ENCODE measurements at regions not wholly inside any gene's neighbourhood (a gene's known extent, or its start where the extent isn't known, plus 50 kb on each side); places are given as distances from the start of the nearest gene placed in this dataset.
"Not testable (repeated sequence)": the region's sequence is repeated elsewhere in the genome, so short reads cannot be mapped to it uniquely, and the experiment has no call there.

- DNase-seq (ENCODE audit: low read depth in 2 of 2): no peak
These were observed 69.3 kb downstream of the SHANK2 start for GRCh38 chr11:71182791-71183677.

DNA sequence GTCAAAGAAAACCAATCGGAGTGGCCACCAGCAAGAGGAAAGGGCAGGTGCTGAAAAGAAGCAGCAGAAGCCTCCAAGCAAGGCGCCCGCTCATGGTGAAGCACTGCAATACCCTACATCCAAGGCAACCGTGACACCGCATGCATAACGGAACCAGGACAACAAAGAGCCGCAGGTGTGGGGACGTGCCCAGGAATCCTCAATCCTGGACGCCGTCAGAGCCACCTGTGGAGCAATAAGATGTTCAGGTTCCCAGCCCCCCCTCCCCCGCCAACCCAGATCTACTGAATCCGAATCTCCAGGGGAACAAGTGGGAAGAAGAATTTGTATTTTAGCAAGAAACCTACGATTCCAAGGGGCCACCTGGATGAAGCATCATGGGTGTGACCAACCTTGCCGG lies 70.8 kb downstream of the SHANK2 start:
- DNase-seq (ENCODE audit: low read depth in 2 of 2): no peak

DNA sequence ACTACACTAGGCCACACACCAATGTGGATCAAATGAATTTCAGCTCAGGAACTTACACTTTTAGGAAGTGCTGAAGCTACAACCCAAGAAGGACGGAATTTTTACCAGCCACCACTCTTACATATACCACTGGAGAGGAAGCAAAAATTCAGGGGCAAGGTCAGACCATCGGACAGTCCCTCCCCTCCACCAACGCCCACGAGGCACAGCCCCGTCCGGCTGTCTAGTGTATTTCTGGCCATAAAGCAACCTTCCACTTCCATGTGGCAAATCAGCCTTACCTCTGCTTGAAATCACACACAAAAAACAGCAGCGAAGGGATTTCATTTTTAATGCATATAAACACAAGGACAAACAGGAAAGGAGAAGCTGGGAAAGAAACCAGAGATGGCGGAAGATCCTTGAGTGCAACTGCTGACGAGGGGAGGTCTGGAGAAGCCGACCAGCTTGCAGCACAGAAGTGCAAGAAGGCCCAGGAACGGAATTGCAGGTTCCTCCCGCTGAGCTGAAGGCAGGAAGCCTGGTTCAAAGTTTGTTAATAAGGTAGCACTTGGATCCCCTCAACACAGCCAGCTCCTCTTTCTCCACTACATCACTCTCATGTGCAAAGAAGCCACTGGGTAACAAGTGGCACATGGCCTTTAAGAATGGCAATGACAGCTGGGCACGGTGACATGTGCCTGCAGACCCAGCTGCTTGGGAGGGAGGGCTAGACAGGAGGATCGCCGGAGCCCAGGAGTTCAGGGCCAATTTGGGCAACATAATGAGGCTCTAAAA lies 71.5 kb downstream of the SHANK2 start:
- no peak for DNase-seq (ENCODE audit: low read depth in 2 of 2)

DNA sequence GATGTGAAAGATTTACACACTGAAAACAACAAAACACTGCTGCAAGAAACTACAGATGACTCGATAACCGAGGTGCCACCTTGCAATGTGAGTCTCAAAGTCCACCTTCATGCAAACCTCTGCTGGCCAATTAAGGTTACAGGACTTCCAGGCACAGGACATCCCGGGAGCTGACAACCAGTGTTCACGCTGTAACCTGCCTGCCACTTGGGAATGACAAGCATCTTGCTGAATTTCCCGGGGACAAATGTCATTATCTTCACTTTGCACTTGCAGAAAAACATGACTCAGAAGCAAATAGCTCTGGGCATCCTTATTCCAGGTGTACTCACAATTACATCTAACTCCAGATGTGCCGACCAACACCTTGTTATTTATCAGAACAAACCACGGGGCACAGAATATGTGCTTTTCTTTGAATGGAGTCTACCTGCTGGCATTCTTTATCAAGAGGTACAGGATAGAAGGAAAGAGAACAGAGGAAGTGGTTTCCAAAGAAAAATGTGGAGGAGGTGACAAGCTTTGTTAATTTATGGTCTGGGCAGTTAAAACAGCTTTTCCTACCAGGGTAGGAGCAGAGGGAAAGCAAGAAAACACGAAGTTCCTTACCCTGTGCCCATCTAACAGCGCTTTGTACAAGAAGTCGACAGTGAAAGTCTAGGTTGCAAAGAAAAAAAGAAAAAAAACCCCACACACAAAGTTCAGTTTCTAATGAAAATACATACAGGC lies 72.3 kb downstream of the SHANK2 start:
- DNase-seq (ENCODE audit: low read depth in 2 of 2): no peak

GRCh38 chr11:71178076-71178475 lies 74.3 kb downstream of the SHANK2 start:
- no peak for DNase-seq (ENCODE audit: low read depth in 2 of 2)

DNA sequence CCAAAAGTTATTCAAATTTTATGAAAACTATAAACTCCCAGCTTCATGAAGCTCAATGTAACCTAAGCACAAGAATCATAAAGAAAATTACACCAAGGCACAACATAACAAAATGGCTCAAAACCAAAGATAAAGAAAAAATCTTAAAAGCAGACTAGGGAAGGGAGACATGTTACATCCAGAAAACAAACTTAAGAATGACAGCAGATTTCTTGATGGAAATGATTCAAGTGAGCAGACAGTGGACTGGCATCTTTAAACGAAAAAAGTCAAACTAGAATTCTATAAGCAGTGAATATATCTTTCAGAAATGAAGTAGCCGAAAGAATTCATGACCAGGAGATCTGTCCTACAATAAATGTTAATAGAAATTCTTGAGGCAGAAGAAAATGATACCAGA lies 75.6 kb downstream of the SHANK2 start:
- DNase-seq (ENCODE audit: low read depth in 2 of 2): no peak

DNA sequence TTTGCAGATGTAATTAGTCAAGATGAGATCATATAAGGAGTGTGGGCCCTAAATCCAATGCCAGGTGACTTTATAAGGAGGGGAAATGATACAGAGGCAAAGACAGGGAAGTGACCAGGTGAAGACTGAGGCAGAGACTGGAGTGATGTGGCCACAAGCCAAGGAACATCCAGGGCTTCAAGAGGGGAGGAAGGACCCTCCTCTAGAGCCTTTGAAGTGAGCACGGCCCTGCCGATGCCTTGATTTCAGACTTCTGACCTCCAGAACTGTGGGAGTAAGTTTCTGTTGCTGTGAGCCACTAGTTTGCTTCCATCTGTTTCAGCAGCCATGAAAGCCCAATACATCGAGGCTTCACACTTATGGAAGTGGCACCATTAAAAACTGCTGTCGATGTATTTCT lies 78.7 kb downstream of the SHANK2 start:
- DNase-seq (ENCODE audit: low read depth in 2 of 2): no peak

DNA sequence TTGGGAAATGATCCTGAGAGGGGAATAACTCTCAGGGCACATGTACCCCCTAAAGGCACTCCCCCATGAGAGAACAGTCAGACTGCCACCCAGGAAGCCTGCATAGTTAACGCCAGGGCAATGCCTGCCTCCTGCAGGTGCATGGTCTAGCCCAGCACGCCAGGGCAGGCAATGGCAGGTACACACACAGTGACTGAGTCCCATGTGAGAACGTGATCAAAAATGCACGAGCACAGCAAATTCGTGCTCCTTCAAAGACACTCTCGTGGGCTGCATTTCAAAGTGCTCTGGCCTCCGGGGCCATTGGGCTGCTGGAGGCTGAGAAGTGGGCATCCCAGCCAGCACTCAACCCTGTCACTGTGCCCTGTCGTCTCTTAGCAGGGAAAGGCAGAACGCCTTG lies 79.7 kb downstream of the SHANK2 start:
- DNase-seq (ENCODE audit: low read depth in 2 of 2): no peak

- DNase-seq (ENCODE audit: low read depth in 2 of 2): no peak
These were observed 80.8 kb downstream of the SHANK2 start for GRCh38 chr11:71171576-71171975.

GRCh38 chr11:71170624-71171423 lies 81.6 kb downstream of the SHANK2 start:
- DNase-seq (ENCODE audit: low read depth in 2 of 2): no peak

GRCh38 chr11:71169313-71169712 lies 83.1 kb downstream of the SHANK2 start:
- no peak for DNase-seq (ENCODE audit: low read depth in 2 of 2)

GRCh38 chr11:71167814-71168213 lies 84.6 kb downstream of the SHANK2 start:
- not testable (repeated sequence) for DNase-seq (ENCODE audit: low read depth in 2 of 2)

- DNase-seq (ENCODE audit: low read depth in 2 of 2): no peak
These were observed 86.6 kb downstream of the SHANK2 start for GRCh38 chr11:71165771-71166170.

DNA sequence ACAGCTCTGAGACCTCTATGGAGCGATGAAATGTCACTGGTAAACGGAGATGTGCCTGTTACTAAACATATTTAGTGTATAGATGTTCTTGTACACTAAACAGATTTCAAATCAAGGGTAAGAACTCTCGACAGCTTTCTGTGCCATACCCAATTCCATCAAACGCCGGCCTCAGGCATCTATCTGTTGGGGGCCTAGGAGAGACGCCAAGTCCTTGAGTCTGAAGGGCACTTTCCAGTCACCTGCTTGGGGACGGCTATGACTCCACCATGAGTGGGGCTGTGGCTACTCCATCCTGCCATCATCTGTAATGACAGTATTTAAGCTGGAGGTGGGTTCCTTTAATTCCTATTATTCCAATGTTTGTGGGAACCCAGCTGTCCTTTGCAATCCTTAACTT lies 87.8 kb downstream of the SHANK2 start:
- no peak for DNase-seq (ENCODE audit: low read depth in 2 of 2)

- no peak for DNase-seq (ENCODE audit: low read depth in 2 of 2)
These were observed 88.2 kb downstream of the SHANK2 start for GRCh38 chr11:71164186-71164585.

GRCh38 chr11:71163371-71163770 lies 89.0 kb downstream of the SHANK2 start:
- no peak for DNase-seq (ENCODE audit: low read depth in 2 of 2)

DNA sequence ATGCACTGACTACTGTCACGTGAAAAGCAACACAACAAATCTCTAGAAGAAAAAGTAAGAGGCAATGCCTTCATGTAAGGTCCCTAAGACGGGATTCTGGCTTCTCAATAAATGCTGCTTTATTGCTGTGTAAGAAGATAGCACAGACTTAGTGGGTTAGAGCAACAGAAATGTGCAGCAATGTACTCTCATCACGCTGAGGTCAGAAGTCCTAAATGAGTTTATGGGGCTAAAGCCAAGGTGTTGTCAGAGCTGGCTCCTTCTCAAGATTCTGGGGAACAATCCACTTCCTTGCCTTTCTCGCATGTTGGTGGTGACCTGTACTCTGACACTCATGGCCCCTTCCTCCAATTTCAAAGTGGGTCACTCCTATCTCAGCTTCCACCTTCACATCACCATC lies 93.4 kb downstream of the SHANK2 start:
- no peak for DNase-seq (ENCODE audit: low read depth in 2 of 2)

GRCh38 chr11:71157676-71158075 lies 94.7 kb downstream of the SHANK2 start:
- not testable (repeated sequence) for DNase-seq (ENCODE audit: low read depth in 2 of 2)

GRCh38 chr11:71156301-71156700 lies 96.1 kb downstream of the SHANK2 start:
- DNase-seq (ENCODE audit: low read depth in 2 of 2): no peak

- no peak for DNase-seq (ENCODE audit: low read depth in 2 of 2)
These were observed 96.5 kb downstream of the SHANK2 start for GRCh38 chr11:71155846-71156245.

DNA sequence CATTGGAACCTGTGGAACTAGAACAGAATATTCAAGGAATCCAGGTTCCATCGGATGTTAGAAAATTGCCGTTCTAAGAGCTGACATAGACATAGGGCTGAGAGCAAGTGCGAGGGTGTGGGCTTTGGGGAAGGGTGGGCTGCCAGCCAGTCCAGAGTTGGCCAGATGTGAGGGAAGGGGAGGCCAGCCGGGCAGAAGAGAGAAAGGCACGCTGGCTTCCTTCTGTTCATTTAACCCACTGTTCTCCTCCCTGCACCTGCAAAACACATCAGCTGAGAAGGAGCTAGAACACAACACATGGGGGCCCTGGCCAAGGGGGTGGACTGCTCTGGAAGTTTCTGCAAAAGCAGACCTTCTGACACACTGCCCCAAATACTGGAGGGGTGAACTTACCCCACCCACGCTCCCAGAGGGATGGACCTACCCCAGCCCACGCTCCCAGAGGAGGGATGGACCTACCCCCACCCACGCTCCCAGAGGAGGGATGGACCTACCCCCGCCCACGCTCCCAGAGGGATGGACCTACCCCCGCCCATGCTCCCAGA lies 98.0 kb downstream of the SHANK2 start:
- no peak for DNase-seq (ENCODE audit: low read depth in 2 of 2)

Data from fibroblast of skin of left quadriceps (primary cell).